ENCODE measurements at regions not wholly inside any gene's neighbourhood (a gene's known extent, or its start where the extent isn't known, plus 50 kb on each side); places are given as distances from the start of the nearest gene placed in this dataset.

DNA sequence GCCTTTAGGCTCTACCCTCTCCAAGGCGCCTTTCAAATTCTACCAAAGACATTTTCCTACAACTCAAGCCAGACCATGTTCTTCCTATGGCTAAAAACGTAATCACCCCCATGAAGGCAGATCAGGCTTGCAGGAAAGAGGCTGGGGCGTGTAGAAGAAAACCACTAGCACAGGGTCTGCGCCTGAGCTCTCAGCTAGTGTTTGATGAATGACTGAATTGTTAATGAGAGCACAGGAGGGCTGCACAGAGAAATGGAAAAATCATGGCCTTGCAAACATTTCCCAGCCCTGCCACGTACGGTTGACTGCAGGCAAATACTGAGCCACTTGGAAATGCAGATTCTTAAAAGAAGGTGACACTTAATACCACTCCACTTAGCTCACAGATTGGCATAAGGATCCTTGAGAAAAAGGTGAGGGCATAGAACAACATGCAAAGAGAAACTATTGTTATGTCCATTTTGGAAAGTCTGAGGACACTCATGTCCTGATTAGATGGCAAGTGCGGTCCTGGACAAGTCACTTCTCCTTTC lies 148.6 kb downstream of the NXPE2 start:
- H4K91ac ChIP-seq (ENCODE audit: low read depth, low read length, poor library complexity), result no peak overlapping the region
- H2BK15ac ChIP-seq (ENCODE audit: low read length), result no peak overlapping the region
- H3K36me3 ChIP-seq (replicated peaks in 1 of 2; ENCODE audit: control insufficient read depth in 2 of 2, insufficient read depth in 2 of 2, low read length in 2 of 2), result no peaks in the 10 kb centered on the region
- no peak overlapping the region for H3K14ac ChIP-seq (ENCODE audit: low read length)
- no peak overlapping the region for H3K27ac ChIP-seq (replicated peaks; ENCODE audit: low read length)
- no peak overlapping the region for H2BK5ac ChIP-seq (ENCODE audit: low read length)
- H3K9me3 ChIP-seq (replicated peaks in 1 of 2; ENCODE audit: control insufficient read depth in 2 of 2, insufficient read depth in 1 of 2, low read depth in 1 of 2, low read length in 2 of 2), result no peaks in the 10 kb centered on the region
- H2AFZ ChIP-seq (ENCODE audit: low read length), result no peak overlapping the region
- H3K4me2 ChIP-seq (ENCODE audit: insufficient read depth, low read length, poor library complexity, severe bottlenecking), result no peak overlapping the region
- no peak overlapping the region for H3K9ac ChIP-seq (ENCODE audit: low read depth, low read length, poor library complexity)
- H4K8ac ChIP-seq (ENCODE audit: low read depth, low read length), result no peak overlapping the region
- no peak overlapping the region for H3K4ac ChIP-seq (ENCODE audit: low read length)
- no peak overlapping the region for H2AK5ac ChIP-seq (ENCODE audit: low read depth, low read length)
- WGBS, 2 donors (ENCODE audit: extremely low coverage in 2 of 2, insufficient read length in 2 of 2, insufficient replicate concordance in 1 of 2), result no CpG with 5 or more reads among the region's 7 CpGs
- no peak overlapping the region for H2BK12ac ChIP-seq (ENCODE audit: low read length)
- H3K18ac ChIP-seq (ENCODE audit: low read length), result no peak overlapping the region
- no peak overlapping the region for H2BK120ac ChIP-seq (ENCODE audit: low read depth, low read length)
- no peak for DNase-seq (ENCODE audit: low spot score)
- no peak overlapping the region for H3K4me3 ChIP-seq (ENCODE audit: low read length in 2 of 2)
- H3K4me1 ChIP-seq (ENCODE audit: control insufficient read depth in 2 of 2, insufficient read depth in 1 of 2, low read depth in 1 of 2, low read length in 2 of 2), result peaks cover 0 to 3% of the 10 kb centered on the region in 2 donors
- H3K27me3 ChIP-seq (ENCODE audit: control insufficient read depth in 3 of 3, insufficient read depth in 3 of 3, low read depth in 1 of 3, low read length in 3 of 3), result no peaks in the 10 kb centered on the region
- H3K23ac ChIP-seq (ENCODE audit: low read depth, low read length, poor library complexity), result no peak overlapping the region
- H3K79me1 ChIP-seq (ENCODE audit: low read depth, low read length), result no peaks in the 10 kb centered on the region

DNA sequence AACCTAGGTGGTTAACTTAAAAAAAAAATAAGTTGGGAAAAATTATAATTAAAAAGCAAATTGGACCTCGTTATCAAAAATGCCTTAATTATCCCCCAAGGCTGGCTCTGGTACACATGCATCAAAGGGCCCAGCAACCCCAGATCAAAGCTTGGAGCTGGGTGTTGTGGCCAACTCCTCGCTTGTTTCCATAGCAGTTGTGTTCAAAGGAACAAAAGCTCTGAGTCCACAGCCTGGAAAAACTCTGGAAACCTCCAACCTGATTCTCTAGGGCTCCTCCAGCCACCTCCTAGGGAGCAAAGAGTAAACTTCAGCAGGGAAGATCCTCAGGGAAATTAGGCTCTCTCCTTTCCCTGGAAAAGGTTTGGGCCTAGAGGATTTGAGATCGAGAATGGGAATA lies 149.4 kb downstream of the NXPE2 start:
- Histone ChIP-seq H2AFZ (ENCODE audit: low read length) (no peak overlapping the region), H3K23ac (ENCODE audit: low read depth, low read length, poor library complexity) (no peak overlapping the region), H3K18ac (ENCODE audit: low read length) (no peak overlapping the region), H3K9me3 (replicated peaks in 1 of 2; ENCODE audit: control insufficient read depth in 2 of 2, insufficient read depth in 1 of 2, low read depth in 1 of 2, low read length in 2 of 2) (no peaks in the 10 kb centered on the region), H3K4ac (ENCODE audit: low read length) (no peak overlapping the region), H3K9ac (ENCODE audit: low read depth, low read length, poor library complexity) (no peak overlapping the region), H2BK12ac (ENCODE audit: low read length) (no peak overlapping the region), H2BK120ac (ENCODE audit: low read depth, low read length) (no peak overlapping the region), H2BK5ac (ENCODE audit: low read length) (no peak overlapping the region), H2BK15ac (ENCODE audit: low read length) (no peak overlapping the region), H4K8ac (ENCODE audit: low read depth, low read length) (no peak overlapping the region), H3K36me3 (replicated peaks in 1 of 2; ENCODE audit: control insufficient read depth in 2 of 2, insufficient read depth in 2 of 2, low read length in 2 of 2) (no peaks in the 10 kb centered on the region), H3K4me2 (ENCODE audit: insufficient read depth, low read length, poor library complexity, severe bottlenecking) (no peak overlapping the region), H3K27ac (replicated peaks; ENCODE audit: low read length) (no peak overlapping the region), H2AK5ac (ENCODE audit: low read depth, low read length) (no peak overlapping the region), H3K4me3 (ENCODE audit: low read length in 2 of 2) (no peak overlapping the region), H3K4me1 (ENCODE audit: control insufficient read depth in 2 of 2, insufficient read depth in 1 of 2, low read depth in 1 of 2, low read length in 2 of 2) (peaks cover 0 to 3% of the 10 kb centered on the region in 2 donors), H3K79me1 (ENCODE audit: low read depth, low read length) (no peaks in the 10 kb centered on the region), H3K14ac (ENCODE audit: low read length) (no peak overlapping the region), H3K27me3 (ENCODE audit: control insufficient read depth in 3 of 3, insufficient read depth in 3 of 3, low read depth in 1 of 3, low read length in 3 of 3) (no peaks in the 10 kb centered on the region), H4K91ac (ENCODE audit: low read depth, low read length, poor library complexity) (no peak overlapping the region)
- WGBS, 2 donors (ENCODE audit: extremely low coverage in 2 of 2, insufficient read length in 2 of 2, insufficient replicate concordance in 1 of 2), result no CpG with 5 or more reads among the region's 3 CpGs
- DNase-seq (ENCODE audit: low spot score), result no peak

GRCh38 chr11:114832532-114833125 lies 154.3 kb downstream of the NXPE2 start:
- Histone ChIP-seq H3K4me3 (ENCODE audit: low read length in 2 of 2) (no peak overlapping the region), H3K79me1 (ENCODE audit: low read depth, low read length) (no peaks in the 10 kb centered on the region), H2BK15ac (ENCODE audit: low read length) (no peak overlapping the region), H3K4me1 (ENCODE audit: control insufficient read depth in 2 of 2, insufficient read depth in 1 of 2, low read depth in 1 of 2, low read length in 2 of 2) (peaks cover 0 to 3% of the 10 kb centered on the region in 2 donors), H3K27ac (replicated peaks; ENCODE audit: low read length) (no peak overlapping the region), H3K14ac (ENCODE audit: low read length) (no peak overlapping the region), H4K8ac (ENCODE audit: low read depth, low read length) (no peak overlapping the region), H2AK5ac (ENCODE audit: low read depth, low read length) (no peak overlapping the region), H3K18ac (ENCODE audit: low read length) (no peak overlapping the region), H3K27me3 (ENCODE audit: control insufficient read depth in 3 of 3, insufficient read depth in 3 of 3, low read depth in 1 of 3, low read length in 3 of 3) (no peaks in the 10 kb centered on the region), H3K23ac (ENCODE audit: low read depth, low read length, poor library complexity) (no peak overlapping the region), H2BK5ac (ENCODE audit: low read length) (no peak overlapping the region), H2AFZ (ENCODE audit: low read length) (no peak overlapping the region), H3K9me3 (replicated peaks in 1 of 2; ENCODE audit: control insufficient read depth in 2 of 2, insufficient read depth in 1 of 2, low read depth in 1 of 2, low read length in 2 of 2) (no peaks in the 10 kb centered on the region), H3K36me3 (replicated peaks in 1 of 2; ENCODE audit: control insufficient read depth in 2 of 2, insufficient read depth in 2 of 2, low read length in 2 of 2) (no peaks in the 10 kb centered on the region), H2BK12ac (ENCODE audit: low read length) (no peak overlapping the region), H3K9ac (ENCODE audit: low read depth, low read length, poor library complexity) (no peak overlapping the region), H2BK120ac (ENCODE audit: low read depth, low read length) (no peak overlapping the region), H4K91ac (ENCODE audit: low read depth, low read length, poor library complexity) (no peak overlapping the region), H3K4me2 (ENCODE audit: insufficient read depth, low read length, poor library complexity, severe bottlenecking) (no peak overlapping the region), H3K4ac (ENCODE audit: low read length) (no peak overlapping the region)
- WGBS, 2 donors (ENCODE audit: extremely low coverage in 2 of 2, insufficient read length in 2 of 2, insufficient replicate concordance in 1 of 2), result no CpG with 5 or more reads among the region's 6 CpGs
- no peak for DNase-seq (ENCODE audit: low spot score)

DNA sequence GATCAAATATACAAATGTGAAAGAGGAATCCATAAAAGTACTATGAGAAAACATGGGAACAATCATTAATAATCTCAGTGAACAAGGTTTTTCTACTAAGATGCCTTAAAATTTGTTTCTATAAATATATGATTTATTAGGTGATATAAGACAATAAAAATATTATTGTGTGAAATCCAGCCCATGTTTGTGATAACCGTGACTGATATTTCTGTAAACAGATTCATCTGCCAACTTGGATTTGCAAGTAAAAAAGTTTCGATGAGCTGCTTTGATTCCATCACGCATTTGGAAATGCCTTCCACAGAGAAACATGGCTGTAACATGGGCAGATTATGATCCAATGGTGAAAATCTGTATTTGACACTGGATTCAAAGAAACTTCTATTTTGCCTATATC lies 157.8 kb downstream of the NXPE2 start:
- Histone ChIP-seq H2BK5ac (ENCODE audit: low read length) (no peak overlapping the region), H2BK120ac (ENCODE audit: low read depth, low read length) (no peak overlapping the region), H3K36me3 (replicated peaks in 1 of 2; ENCODE audit: control insufficient read depth in 2 of 2, insufficient read depth in 2 of 2, low read length in 2 of 2) (no peaks in the 10 kb centered on the region), H3K4me1 (ENCODE audit: control insufficient read depth in 2 of 2, insufficient read depth in 1 of 2, low read depth in 1 of 2, low read length in 2 of 2) (peaks cover 0 to 2% of the 10 kb centered on the region in 2 donors), H3K9ac (ENCODE audit: low read depth, low read length, poor library complexity) (no peak overlapping the region), H2AK5ac (ENCODE audit: low read depth, low read length) (no peak overlapping the region), H3K14ac (ENCODE audit: low read length) (no peak overlapping the region), H2BK15ac (ENCODE audit: low read length) (no peak overlapping the region), H2BK12ac (ENCODE audit: low read length) (no peak overlapping the region), H3K23ac (ENCODE audit: low read depth, low read length, poor library complexity) (no peak overlapping the region), H3K18ac (ENCODE audit: low read length) (no peak overlapping the region), H4K91ac (ENCODE audit: low read depth, low read length, poor library complexity) (no peak overlapping the region), H3K9me3 (replicated peaks in 1 of 2; ENCODE audit: control insufficient read depth in 2 of 2, insufficient read depth in 1 of 2, low read depth in 1 of 2, low read length in 2 of 2) (peaks cover 0 to 2% of the 10 kb centered on the region in 2 donors), H3K4me3 (ENCODE audit: low read length in 2 of 2) (no peak overlapping the region), H3K4ac (ENCODE audit: low read length) (no peak overlapping the region), H3K79me1 (ENCODE audit: low read depth, low read length) (no peaks in the 10 kb centered on the region), H3K4me2 (ENCODE audit: insufficient read depth, low read length, poor library complexity, severe bottlenecking) (no peak overlapping the region), H2AFZ (ENCODE audit: low read length) (no peak overlapping the region), H3K27me3 (ENCODE audit: control insufficient read depth in 3 of 3, insufficient read depth in 3 of 3, low read depth in 1 of 3, low read length in 3 of 3) (no peaks in the 10 kb centered on the region), H4K8ac (ENCODE audit: low read depth, low read length) (no peak overlapping the region), H3K27ac (replicated peaks; ENCODE audit: low read length) (no peak overlapping the region)
- no peak for DNase-seq (ENCODE audit: low spot score)
- no CpG with 5 or more reads among the region's 3 CpGs for WGBS, 2 donors (ENCODE audit: extremely low coverage in 2 of 2, insufficient read length in 2 of 2, insufficient replicate concordance in 1 of 2)

Measured in neuronal stem cell (in vitro differentiated cells).